ENCODE measurements at regions not wholly inside any gene's neighbourhood (a gene's known extent, or its start where the extent isn't known, plus 50 kb on each side); places are given as distances from the start of the nearest gene placed in this dataset.

DNA sequence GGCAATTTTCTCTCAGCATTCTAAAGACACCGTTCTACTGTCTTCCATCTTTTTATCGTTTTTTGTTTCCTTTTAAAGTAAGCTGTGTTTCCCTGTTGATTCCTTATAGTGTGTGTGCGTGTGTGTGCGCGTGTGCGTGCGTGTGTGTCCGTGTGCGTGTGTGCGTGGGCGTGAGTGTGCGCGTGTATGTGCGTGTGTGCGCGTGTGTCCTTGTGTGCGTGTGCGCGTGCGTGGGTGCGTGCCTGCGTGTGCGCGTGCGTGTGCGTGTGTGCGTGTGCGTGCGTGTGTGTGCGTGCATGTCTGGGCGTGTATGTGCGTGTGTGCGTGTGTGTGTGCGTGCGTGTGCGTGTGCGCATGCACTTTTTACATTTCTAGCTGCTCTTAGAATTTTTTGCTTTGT, 1033.7 kb downstream of the BRD1 start:
- DNase-seq (ENCODE audit: low spot score) = no peak

GRCh38 chr22:48786679-48786996, 1041.0 kb downstream of the BRD1 start:
- no peak for DNase-seq (ENCODE audit: low spot score)

DNA sequence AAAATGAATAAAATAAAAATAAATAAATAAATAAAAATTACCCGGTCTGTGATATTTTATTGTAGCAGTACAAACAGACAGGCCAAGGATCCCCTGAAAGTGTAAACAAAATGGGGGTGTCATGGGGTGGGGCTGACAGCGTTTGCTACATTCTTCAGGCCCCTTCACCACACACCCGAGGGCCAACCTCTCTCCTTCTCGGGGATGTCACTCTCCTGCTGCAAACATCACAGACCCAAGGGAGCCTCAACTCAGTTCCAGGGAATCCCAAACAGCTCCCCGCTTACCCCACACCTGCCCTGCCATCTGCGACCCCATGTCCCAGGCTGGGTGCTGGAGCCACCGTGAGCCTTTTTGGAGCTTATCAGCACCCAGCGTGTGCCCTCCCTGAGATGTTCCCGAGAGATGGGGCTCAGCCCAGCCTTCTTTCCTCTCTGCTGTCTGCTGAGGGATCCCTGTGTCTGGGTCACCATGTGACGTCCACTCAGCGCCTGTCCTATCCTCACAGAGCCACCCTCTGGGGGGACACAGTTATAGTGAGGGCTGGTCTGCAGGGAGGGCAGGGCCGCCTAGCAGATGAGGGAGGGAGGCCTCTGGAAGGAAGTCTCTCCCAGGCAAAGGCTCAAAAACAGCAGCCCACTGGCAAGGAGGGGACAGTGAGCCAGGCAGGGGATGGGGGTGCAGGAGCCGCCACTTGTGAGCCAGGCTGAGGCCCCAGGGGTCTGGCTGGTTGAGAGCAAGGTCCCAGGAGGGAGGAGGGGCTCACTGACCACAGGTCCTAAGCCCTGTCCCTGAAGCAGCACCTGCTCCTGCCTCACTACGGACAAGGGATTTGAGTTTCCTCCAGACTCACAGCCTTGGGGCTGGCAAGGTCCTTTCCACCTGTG, 1041.6 kb downstream of the BRD1 start:
- DNase-seq (ENCODE audit: low spot score) = no peak

GRCh38 chr22:48784701-48785503, 1042.8 kb downstream of the BRD1 start:
- no peak for DNase-seq (ENCODE audit: low spot score)

DNA sequence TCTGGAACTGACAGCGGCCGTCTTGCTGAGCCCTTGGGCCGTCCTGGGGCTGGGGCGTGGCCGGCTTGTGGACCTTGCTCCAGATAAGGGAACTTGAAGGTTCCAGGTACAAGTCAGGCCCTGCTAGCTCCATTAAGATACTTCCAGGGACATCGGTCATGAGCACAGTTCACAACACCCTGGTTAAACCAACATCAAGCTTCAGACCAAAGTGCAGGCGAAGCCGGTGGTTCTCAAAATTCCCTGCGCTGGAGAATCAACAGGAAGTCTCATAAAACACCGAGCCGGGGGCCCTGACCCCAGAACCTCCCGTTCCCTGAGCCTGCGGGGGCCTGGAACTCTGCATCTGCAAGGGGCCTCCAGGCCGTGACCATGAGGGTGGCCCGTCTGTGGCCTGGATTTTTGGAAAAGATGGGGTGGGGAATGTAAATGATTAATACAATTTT, 1043.8 kb downstream of the BRD1 start:
- no peak for DNase-seq (ENCODE audit: low spot score)

- no peak for DNase-seq (ENCODE audit: low spot score)
Observed at GRCh38 chr22:48782811-48783511, 1044.7 kb downstream of the BRD1 start.

- no peak for DNase-seq (ENCODE audit: low spot score)
Observed at GRCh38 chr22:48782326-48782725, 1045.3 kb downstream of the BRD1 start.

- no peak for DNase-seq (ENCODE audit: low spot score)
Observed at GRCh38 chr22:48781868-48782267, 1045.8 kb downstream of the BRD1 start.

- no peak for DNase-seq (ENCODE audit: low spot score)
Observed at GRCh38 chr22:48781391-48781790, 1046.3 kb downstream of the BRD1 start.

GRCh38 chr22:48780597-48781277, 1046.9 kb downstream of the BRD1 start:
- DNase-seq (ENCODE audit: low spot score) = no peak

- DNase-seq (ENCODE audit: low spot score) = no peak
Observed at GRCh38 chr22:48779661-48780596, 1047.7 kb downstream of the BRD1 start.

- DNase-seq (ENCODE audit: low spot score) = no peak
Observed at GRCh38 chr22:48779211-48779643, 1048.4 kb downstream of the BRD1 start.

GRCh38 chr22:48778308-48779195, 1049.1 kb downstream of the BRD1 start:
- DNase-seq (ENCODE audit: low spot score) = no peak

DNA sequence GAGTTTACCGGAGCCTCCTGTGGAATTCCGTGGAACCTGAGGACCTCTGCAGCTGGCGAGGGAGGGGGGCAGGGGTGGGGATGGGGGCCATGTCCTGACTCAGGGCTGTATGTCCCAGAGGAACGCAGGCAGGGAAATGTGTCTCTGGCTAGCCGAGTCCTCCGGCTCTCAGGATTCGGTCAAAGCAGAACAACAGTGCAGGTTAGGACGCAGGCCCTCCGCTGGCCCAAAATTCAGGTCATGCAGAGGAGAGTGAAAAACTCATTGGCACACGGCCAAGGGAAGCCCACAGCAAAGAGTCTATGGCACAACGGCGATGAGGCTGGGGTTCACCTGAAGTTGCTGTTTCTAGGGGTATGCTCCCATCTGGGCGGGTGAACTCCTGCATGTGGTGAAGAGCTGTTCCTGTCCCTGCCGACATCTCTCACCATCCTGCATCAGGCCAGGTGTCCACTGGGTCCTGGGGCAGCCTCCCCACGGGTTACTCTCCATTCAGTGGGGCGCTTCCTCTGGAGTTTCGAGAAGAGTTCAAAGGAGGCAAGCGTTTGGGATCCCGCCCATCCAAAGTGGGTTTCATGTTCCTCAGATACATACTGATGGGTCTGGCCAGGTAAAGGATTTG, 1055.3 kb downstream of the BRD1 start:
- DNase-seq (ENCODE audit: low spot score) = no peak

GRCh38 chr22:48765595-48765994, 1062.1 kb downstream of the BRD1 start:
- no peak for DNase-seq (ENCODE audit: low spot score)

- DNase-seq (ENCODE audit: low spot score) = no peak
Observed at GRCh38 chr22:48761546-48761945, 1066.1 kb downstream of the BRD1 start.

DNA sequence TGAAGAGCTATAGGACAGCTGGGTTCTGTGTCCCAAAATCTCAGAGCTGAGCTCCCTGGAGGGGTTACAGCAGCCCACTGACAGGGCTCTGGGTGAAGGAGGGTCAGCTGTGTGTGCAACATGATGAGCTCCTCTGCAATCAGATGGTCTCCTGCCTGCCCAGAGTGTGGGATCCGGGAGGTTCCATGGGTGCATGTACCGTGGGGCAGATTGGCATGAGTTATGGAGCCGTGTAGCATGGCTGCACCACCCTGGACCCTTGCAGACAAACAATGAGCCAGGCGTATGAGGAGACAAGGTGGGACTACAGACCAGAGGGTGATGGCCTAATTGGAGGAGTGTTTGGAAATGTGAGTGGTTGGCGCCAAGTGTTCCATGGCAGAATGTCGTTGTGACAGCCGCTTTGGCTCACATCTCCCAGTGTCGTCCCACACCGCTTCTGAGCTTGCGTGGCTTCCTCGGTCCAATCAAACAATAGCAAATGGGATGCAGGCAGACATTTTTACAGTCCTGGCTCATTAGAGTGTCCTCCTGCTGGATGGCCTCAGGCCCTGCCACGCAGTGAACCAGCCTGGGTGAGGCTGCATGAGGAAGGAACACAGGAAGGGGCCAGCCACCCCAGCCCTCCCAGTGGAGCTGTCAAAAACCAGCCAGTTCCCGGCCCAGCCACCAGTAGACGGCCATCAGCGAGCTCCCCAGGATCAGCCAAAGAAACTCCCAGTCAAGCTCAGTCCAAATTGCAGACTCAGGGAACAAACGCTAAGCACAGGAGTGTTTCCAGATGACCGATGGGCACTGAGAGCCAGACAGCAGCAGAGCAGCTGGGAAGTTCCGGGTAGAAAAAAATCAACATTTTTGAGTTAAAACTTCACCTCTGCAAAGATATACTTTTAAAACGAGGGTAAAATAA, 1066.9 kb downstream of the BRD1 start:
- no peak for DNase-seq (ENCODE audit: low spot score)

Measured in AG08395 (cell line).